ENCODE measurements at regions not wholly inside any gene's neighbourhood (a gene's known extent, or its start where the extent isn't known, plus 50 kb on each side); places are given as distances from the start of the nearest gene placed in this dataset.

GRCh38 chr9:103919605-103920209, 174.4 kb upstream of the SMC2 start (continued):
- no peak for TF ChIP-seq PRDM4 (tag by site-specific recombination; IDR thresholded peaks at IDR 0.05)
- no peak for TF ChIP-seq ZNF280D (tag by site-specific recombination; IDR thresholded peaks at IDR 0.05)
- TF ChIP-seq ZNF354C (tag by site-specific recombination; IDR thresholded peaks at IDR 0.05; ENCODE audit: borderline replicate concordance, low read depth), result no peak
- no peak for TF ChIP-seq ZNF132 (tag by site-specific recombination; IDR thresholded peaks at IDR 0.05; ENCODE audit: borderline replicate concordance)
- no peak for TF ChIP-seq ZFHX2 (tag by site-specific recombination; conservative IDR thresholded peaks at IDR 0.05)
- TF ChIP-seq ZNF140 (tag by site-specific recombination; IDR thresholded peaks at IDR 0.05), result no peak
- no peak for TF ChIP-seq ZSCAN18 (tag by site-specific recombination; IDR thresholded peaks at IDR 0.05)
- no peak for TF ChIP-seq ZNF449 (tag by site-specific recombination; IDR thresholded peaks at IDR 0.05)

GRCh38 chr9:103928442-103928841, 165.7 kb upstream of the SMC2 start:
- no peak for TF ChIP-seq ZNF560 (tag by site-specific recombination; IDR thresholded peaks at IDR 0.05; ENCODE audit: borderline replicate concordance)
- TF ChIP-seq TRIM28 (IDR thresholded peaks at IDR 0.05; ENCODE audit: borderline replicate concordance, low read length), result no peak
- TF ChIP-seq ZNF335 (tag by site-specific recombination; conservative IDR thresholded peaks at IDR 0.05), result no peak
- H3K4me1 ChIP-seq (ENCODE audit: control insufficient read depth, insufficient read depth, low read length), result no peaks in the 10 kb centered on the region
- no peak overlapping the region for H3K4me3 ChIP-seq (ENCODE audit: low read depth, low read length)
- ChIA-PET POLR2A (no interaction called here), CTCF (no interaction called here)
- no peak overlapping the region for H3K27ac ChIP-seq (ENCODE audit: extremely low read depth, low read depth, low read length)
- no peaks in the 10 kb centered on the region for H3K36me3 ChIP-seq (ENCODE audit: control insufficient read depth in 2 of 2, insufficient read depth in 1 of 2, low read length in 2 of 2)
- no peaks in the 10 kb centered on the region for H3K9me3 ChIP-seq (ENCODE audit: control insufficient read depth, insufficient read depth, low read depth, low read length)

- Histone ChIP-seq H3K4me1 (ENCODE audit: control insufficient read depth, insufficient read depth, low read length) (no peaks in the 10 kb centered on the region), H3K27ac (ENCODE audit: extremely low read depth, low read depth, low read length) (no peak overlapping the region), H3K4me3 (ENCODE audit: low read depth, low read length) (no peak overlapping the region), H3K36me3 (ENCODE audit: control insufficient read depth in 2 of 2, insufficient read depth in 1 of 2, low read length in 2 of 2) (no peaks in the 10 kb centered on the region), H3K9me3 (ENCODE audit: control insufficient read depth, insufficient read depth, low read depth, low read length) (no peaks in the 10 kb centered on the region)
- ChIA-PET CTCF (no interaction called here), POLR2A (no interaction called here)
- TF ChIP-seq KLF9 (tag by site-specific recombination; IDR thresholded peaks at IDR 0.05; ENCODE audit: low read depth) (no peak), BCL11A (tag by site-specific recombination; IDR thresholded peaks at IDR 0.05; ENCODE audit: low read depth) (no peak), ZNF121 (tag by site-specific recombination; IDR thresholded peaks at IDR 0.05) (no peak), ZSCAN18 (tag by site-specific recombination; IDR thresholded peaks at IDR 0.05) (no peak), ZNF792 (tag by site-specific recombination; IDR thresholded peaks at IDR 0.05) (no peak), ATF2 (tag by site-specific recombination; IDR thresholded peaks at IDR 0.05; ENCODE audit: low read depth) (no peak)
Observed at GRCh38 chr9:103941104-103941503, 153.0 kb upstream of the SMC2 start.
